K562 (cell line): ENCODE measurements at regions not wholly inside any gene's neighbourhood (a gene's known extent, or its start where the extent isn't known, plus 50 kb on each side); places are given as distances from the start of the nearest gene placed in this dataset.

Experiments
- ATAC-seq: fragments of 200-7000 bp; cut with Tn5 transposase; 3 replicates; pipeline ENCODE4 v1.9.1; 2020; ENCODE audit warnings: moderate library complexity
- BruUV-seq: library from RNA; stranded (reverse); fragments of 400-500 nt; replicated peaks from 2 replicates; lab custom pipeline; 2021; lab: Mats Ljungman, UMichigan
- CTCF ChIA-PET: fragments of 300-600 bp; formaldehyde crosslinking; extraction: SDS; loops from one replicate; lab custom pipeline; 2021; ENCODE audit warnings: low intra/inter-chr PET ratio; lab: Yijun Ruan, JAX
- POLR2A ChIA-PET: fragments of 300-600, 350-650 bp; sonication (Branson Sonifier 250); formaldehyde crosslinking; extraction: SDS; loops from one replicate; lab custom pipeline; 2021; ENCODE audit warnings: antibody characterized with exemption, inconsistent platforms; lab: Yijun Ruan, JAX
- DNase-seq, 4 experiments: peaks; one replicate each; pipeline versions ENCODE4 v3.0.0 to v3.0.0-alpha.2; 2011 to 2018; ENCODE audit warnings: low spot score in 3 of 4, mixed read lengths in 3 of 4; ENCODE audit errors: extremely low read depth in 1 of 4
- FAIRE-seq: peaks from 2 replicates; lab custom pipeline; 2011; peaks lifted over from hg19 to GRCh38; lab: Jason Lieb, UNC
- H2AFZ ChIP-seq: 2 replicates; pipeline ENCODE4 v1.6.0; 2011; ENCODE audit warnings: low read depth, low read length, control low read depth, inconsistent platforms
- H3K27ac ChIP-seq: fragments of 200-600 bp; 3 replicates; pipeline ENCODE4 v1.8.0; 2011; ENCODE audit warnings: low read depth, mild to moderate bottlenecking, control low read depth, inconsistent platforms, low read length, moderate library complexity, mixed read lengths; ENCODE audit errors: extremely low read depth
- H3K27me3 ChIP-seq, 2 experiments: fragments of 300-600 bp in 1 of 2; 2 replicates in 1 of 2; 3 replicates in 1 of 2; pipeline versions ENCODE4 v1.6.0 to v1.8.0; 2011; ENCODE audit warnings: inconsistent platforms in 2 of 2, low read length in 2 of 2, mild to moderate bottlenecking in 1 of 2, mixed read lengths in 1 of 2, moderate library complexity in 1 of 2; ENCODE audit not compliant: control insufficient read depth in 2 of 2, insufficient read depth in 2 of 2
- H3K36me3 ChIP-seq: fragments of 300-600 bp; 3 replicates; pipeline ENCODE4 v1.8.0; 2011; ENCODE audit warnings: mild to moderate bottlenecking, low read length, inconsistent platforms; ENCODE audit not compliant: control insufficient read depth, insufficient read depth
- H3K4me1 ChIP-seq, 2 experiments: fragments of 200-600 bp in 1 of 2; replicated peaks in 1 of 2; 2 replicates in 1 of 2; 3 replicates in 1 of 2; pipeline versions ENCODE4 v1.5.1 to v1.8.0; 2011; ENCODE audit warnings: inconsistent platforms in 2 of 2, low read length in 2 of 2, mild to moderate bottlenecking in 1 of 2, mixed read lengths in 1 of 2, moderate library complexity in 1 of 2; ENCODE audit not compliant: control insufficient read depth in 2 of 2, insufficient read depth in 2 of 2
- H3K4me2 ChIP-seq: 2 replicates; pipeline ENCODE4 v1.6.1; 2011; ENCODE audit warnings: low read length, control low read depth, inconsistent platforms, mixed read lengths; ENCODE audit not compliant: insufficient read depth
- H3K4me3 ChIP-seq: fragments of 200-600 bp; sonication (generic), shearing (Covaris generic); 2 replicates; pipeline ENCODE4 v1.5.1; 2016; ENCODE audit warnings: control low read depth, inconsistent platforms
- H3K79me2 ChIP-seq: fragments of 200-600 bp; 3 replicates; pipeline ENCODE4 v1.8.0; 2011; ENCODE audit warnings: low read length, inconsistent platforms; ENCODE audit not compliant: control insufficient read depth, insufficient read depth
- H3K9ac ChIP-seq, 2 experiments: 2 replicates each; pipeline versions ENCODE4 v1.6.0 to v1.6.1; 2011; ENCODE audit warnings: low read depth in 2 of 2, low read length in 2 of 2, control low read depth in 1 of 2, inconsistent platforms in 1 of 2, mild to moderate bottlenecking in 1 of 2, mixed read lengths in 1 of 2; ENCODE audit not compliant: insufficient read depth in 1 of 2
- H3K9me1 ChIP-seq: one replicate; pipeline ENCODE4 v1.6.0; 2011; ENCODE audit warnings: inconsistent platforms, mild to moderate bottlenecking, low read length, moderate library complexity; ENCODE audit not compliant: control insufficient read depth, insufficient read depth
- H3K9me3 ChIP-seq: replicated peaks from 2 replicates; pipeline ENCODE4 v1.5.1; 2011; ENCODE audit warnings: low read depth, low read length, inconsistent platforms; ENCODE audit not compliant: control insufficient read depth, insufficient read depth
- H4K20me1 ChIP-seq: replicated peaks from 2 replicates; pipeline ENCODE4 v1.6.1; 2011; ENCODE audit warnings: low read length, inconsistent platforms, mixed read lengths; ENCODE audit not compliant: control insufficient read depth, insufficient read depth
- CCNT2 ChIP-seq: IDR thresholded peaks from 2 replicates; pipeline ENCODE4 v1.6.1; 2011; ENCODE audit warnings: borderline replicate concordance, low read depth, mild to moderate bottlenecking, moderate library complexity, mixed read lengths, low read length; ENCODE audit not compliant: insufficient read length; ENCODE audit errors: extremely low read depth
- FOSL1 ChIP-seq: fragments of 200-800 bp; sonication (Bioruptor generic); conservative IDR thresholded peaks from 2 replicates; pipeline ENCODE4 v1.6.1; 2016; ENCODE audit warnings: missing genetic modification characterization, missing compliant biosample characterization
- ID3 ChIP-seq, 2 experiments: fragments of 250-450 bp in 1 of 2; fragments of 450-650 bp in 1 of 2; sonication (Bioruptor Pico) in 1 of 2; IDR thresholded peaks; 2 replicates each; pipeline versions ENCODE4 v1.6.1 to v1.8.0; 2016 to 2021; ENCODE audit warnings: mild to moderate bottlenecking in 2 of 2, moderate library complexity in 2 of 2, missing compliant biosample characterization in 1 of 2, missing genetic modification characterization in 1 of 2
- PCBP1 ChIP-seq: fragments of 200-400 bp; formaldehyde crosslinking; IDR thresholded peaks from 2 replicates; pipeline ENCODE4 v1.6.1; 2018; ENCODE audit warnings: mild to moderate bottlenecking, low read depth, low read length; ENCODE audit not compliant: poor library complexity, severe bottlenecking
- PTTG1 ChIP-seq: fragments of 450-650 bp; IDR thresholded peaks from 2 replicates; pipeline ENCODE4 v1.6.1; 2016; ENCODE audit warnings: low read depth, mild to moderate bottlenecking, missing genetic modification characterization, missing compliant biosample characterization
- SMARCA5 ChIP-seq: fragments of 450-650 bp; IDR thresholded peaks from 2 replicates; pipeline ENCODE4 v1.6.1; 2016
- THRAP3 ChIP-seq: fragments of 450-650 bp; IDR thresholded peaks from 2 replicates; pipeline ENCODE4 v1.6.1; 2016; ENCODE audit warnings: mild to moderate bottlenecking, inconsistent platforms, borderline replicate concordance
- WHSC1 ChIP-seq: IDR thresholded peaks from one replicate; pipeline ENCODE4 v1.6.1; 2012; ENCODE audit warnings: low read length, control low read depth, inconsistent platforms
- YBX1 ChIP-seq: fragments of 450-650 bp; IDR thresholded peaks from 2 replicates; pipeline ENCODE4 v1.7.1; 2016; ENCODE audit warnings: mild to moderate bottlenecking
- ZNF165 ChIP-seq: fragments of 250-450 bp; sonication (Bioruptor Pico); IDR thresholded peaks from 2 replicates; pipeline ENCODE4 v1.4.0; 2020; ENCODE audit warnings: borderline replicate concordance
- ZNF277 ChIP-seq: fragments of 250-450 bp; sonication (Bioruptor Pico); IDR thresholded peaks from 2 replicates; pipeline ENCODE4 v1.8.0; 2022; ENCODE audit warnings: inconsistent platforms, mild to moderate bottlenecking, moderate library complexity, borderline replicate concordance
- WGBS: fragments of 100-300 bp; shearing (Covaris generic); methylation state at CpG from one replicate; pipeline ENCODE4 v1.1.6; 2016; ENCODE audit warnings: low coverage, mixed read lengths; ENCODE audit not compliant: insufficient coverage; ENCODE audit errors: missing lambda C conversion rate; 5-methylcytosine and 5-hydroxymethylcytosine counted together
- in situ Hi-C: fragments of 300-500 bp; cut with MboI; formaldehyde crosslinking; loops from 4 replicates; pipeline ENCODE4 v1.15.0; 2018; ENCODE audit warnings: inconsistent platforms, mixed read lengths
- intact Hi-C: fragments of 100-400 bp; cut with micrococcal nuclease; formaldehyde crosslinking; loops from 2 replicates; pipeline ENCODE4 v1.14.2; 2022
- TF ChIP-seq, protein P1 (sequence below): fragments of 450-650 bp; IDR thresholded peaks from 2 replicates; pipeline ENCODE4 v1.6.1; 2016; ENCODE audit warnings: antibody characterized with exemption

GRCh38 chr2:60298006-60298696 lies 255.3 kb downstream of the BCL11A start:
- Histone ChIP-seq H3K4me2 (peak overlapping the region; percentile 50), H3K9me3 (no peaks in the 10 kb centered on the region), H3K36me3 (no peaks in the 10 kb centered on the region), H3K27me3 (peaks cover 0 to 8% of the 10 kb centered on the region in 2 experiments; a peak in 1 of 5 replicates), H3K4me1 (peaks cover 0 to 7% of the 10 kb centered on the region in 2 experiments; a peak in 1 of 5 replicates), H3K4me3 (no peak overlapping the region), H2AFZ (peak overlapping the region; percentile 78), H4K20me1 (no peaks in the 10 kb centered on the region), H3K79me2 (no peaks in the 10 kb centered on the region)
- in situ Hi-C loops (no loop called here), intact Hi-C loops (no loop called here)
- no peak; the same call in 2 of the 3 replicates for ATAC-seq
- 5% methylated on average over 19 of the region's 20 CpGs for WGBS
- BruUV-seq = no TSS peak
- POLR2A ChIA-PET = interaction anchor here (0.6 kb wide), 2 partner anchors 13 to 204 kb away, joined by 3 read pairs; no protein-coding TSS in a partner anchor
- no peak for DNase-seq
- peak; percentile 35 for FAIRE-seq
- CTCF ChIA-PET = no interaction called here
- TF ChIP-seq YBX1 = no peak
- no peak for TF ChIP-seq THRAP3
- TF ChIP-seq PCBP1 = no peak
- no peak for TF ChIP-seq ZNF277 (CRISPR knock-in tag)
- TF ChIP-seq ID3 (CRISPR knock-in tag; IDR thresholded peaks at IDR 0.05) = no peak
- TF ChIP-seq ID3 (tag; IDR thresholded peaks at IDR 0.05) = no peak
- TF ChIP-seq PTTG1 = no peak
- no peak for TF ChIP-seq SMARCA5
- TF ChIP-seq, protein P1, sequence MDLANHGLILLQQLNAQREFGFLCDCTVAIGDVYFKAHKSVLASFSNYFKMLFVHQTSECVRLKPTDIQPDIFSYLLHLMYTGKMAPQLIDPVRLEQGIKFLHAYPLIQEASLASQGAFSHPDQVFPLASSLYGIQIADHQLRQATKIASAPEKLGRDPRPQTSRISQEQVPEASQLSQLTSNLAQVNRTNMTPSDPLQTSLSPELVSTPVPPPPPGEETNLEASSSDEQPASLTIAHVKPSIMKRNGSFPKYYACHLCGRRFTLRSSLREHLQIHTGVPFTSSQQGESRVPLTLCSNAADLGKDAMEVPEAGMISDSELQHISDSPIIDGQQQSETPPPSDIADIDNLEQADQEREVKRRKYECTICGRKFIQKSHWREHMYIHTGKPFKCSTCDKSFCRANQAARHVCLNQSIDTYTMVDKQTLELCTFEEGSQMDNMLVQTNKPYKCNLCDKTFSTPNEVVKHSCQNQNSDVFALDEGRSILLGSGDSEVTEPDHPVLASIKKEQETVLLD = no peak
- no peak for TF ChIP-seq FOSL1 (tag)
- TF ChIP-seq CCNT2 = no peak
- TF ChIP-seq ZNF165 (CRISPR knock-in tag) = no peak
- no peak for TF ChIP-seq WHSC1
- TF ChIP-seq, all 486 proteins: peak for 0
- H3K27ac ChIP-seq = no peak overlapping the region
- H3K9me1 ChIP-seq = no peaks in the 10 kb centered on the region
- H3K9ac ChIP-seq = no peak overlapping the region
